Activated naive CD4-positive, alpha-beta T cell treated with anti-CD3 and anti-CD28 coated beads, Interleukin-2, amount 10 ng/mL, durations not matched to agents 7 days and 5 days (primary cell): ENCODE measurements at regions not wholly inside any gene's neighbourhood (a gene's known extent, or its start where the extent isn't known, plus 50 kb on each side); places are given as distances from the start of the nearest gene placed in this dataset.

ENCODE experiments used
- CTCF ChIA-PET: fragments of 350-600 bp; sonication (Branson Sonifier 250); formaldehyde crosslinking; loops from one replicate; lab custom pipeline; 2021; ENCODE audit warnings: antibody characterized with exemption; lab: Charles Lee
- DNase-seq: peaks from one replicate; pipeline ENCODE4 v3.0.0-alpha.2; 2020
- H3K27ac Mint-ChIP-seq: one replicate; pipeline ENCODE4 v1.8.0; 2021; ENCODE audit warnings: mild to moderate bottlenecking, moderate library complexity, mixed read lengths
- H3K27me3 Mint-ChIP-seq: one replicate; pipeline ENCODE4 v1.8.0; 2021; ENCODE audit warnings: mild to moderate bottlenecking, mixed read lengths
- H3K36me3 Mint-ChIP-seq: one replicate; pipeline ENCODE4 v1.8.0; 2021; ENCODE audit warnings: mixed read lengths
- H3K4me1 Mint-ChIP-seq: one replicate; pipeline ENCODE4 v1.8.0; 2021; ENCODE audit warnings: mixed read lengths
- H3K4me3 Mint-ChIP-seq: one replicate; pipeline ENCODE4 v1.8.0; 2021; ENCODE audit warnings: mild to moderate bottlenecking, moderate library complexity, mixed read lengths
- H3K9me3 Mint-ChIP-seq: one replicate; pipeline ENCODE4 v1.8.0; 2021; ENCODE audit warnings: mixed read lengths

DNA sequence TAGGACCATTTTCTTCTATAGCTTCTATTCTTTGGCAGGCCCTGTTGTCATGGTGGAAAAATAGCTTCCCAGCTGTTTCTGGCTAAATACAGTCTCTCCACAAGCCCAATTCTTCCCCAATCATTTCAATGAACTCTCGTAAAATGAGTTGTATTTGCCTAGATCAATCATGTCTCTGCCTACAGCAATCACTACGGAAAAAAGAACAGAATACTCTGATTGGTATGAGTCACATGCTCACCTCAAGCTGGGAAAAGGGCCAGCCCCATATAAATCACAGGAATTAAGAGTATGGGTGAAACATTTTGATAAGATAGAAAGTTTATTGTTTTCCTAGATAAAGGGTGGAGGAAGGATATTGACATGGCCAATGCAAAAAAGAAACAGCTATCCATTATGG, 711.4 kb downstream of the EFNA5 start:
- no peak for DNase-seq
- Mint-ChIP-seq H3K36me3 (no peaks in the 10 kb centered on the region), H3K4me1 (no peaks in the 10 kb centered on the region), H3K27ac (no peak overlapping the region), H3K9me3 (peaks cover 4% of the 10 kb centered on the region), H3K4me3 (no peak overlapping the region), H3K27me3 (no peaks in the 10 kb centered on the region)
- CTCF ChIA-PET, result no interaction called here

DNA sequence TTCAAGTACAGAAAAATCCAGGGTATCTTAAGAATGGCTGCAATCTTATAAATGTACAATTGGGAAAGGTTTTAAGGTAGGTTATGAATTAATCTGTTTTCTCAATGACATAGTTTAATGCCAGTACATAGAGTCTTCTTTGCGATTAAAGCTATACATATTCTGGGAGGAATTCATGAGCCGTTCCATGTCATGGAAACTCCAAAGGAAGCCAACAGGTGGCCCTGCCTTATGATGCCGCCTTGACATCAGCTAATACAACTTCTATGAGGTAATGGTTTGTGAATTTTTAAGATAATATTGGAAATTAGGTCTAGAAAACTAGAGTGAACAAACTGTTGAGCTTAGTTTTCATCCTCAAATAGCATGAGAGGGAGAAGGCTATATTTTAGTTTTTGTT, 713.4 kb downstream of the EFNA5 start:
- Mint-ChIP-seq H3K4me1 (no peaks in the 10 kb centered on the region), H3K27ac (no peak overlapping the region), H3K4me3 (no peak overlapping the region), H3K36me3 (no peaks in the 10 kb centered on the region), H3K27me3 (no peaks in the 10 kb centered on the region), H3K9me3 (peaks cover 4% of the 10 kb centered on the region)
- no peak for DNase-seq
- CTCF ChIA-PET, result no interaction called here

DNA sequence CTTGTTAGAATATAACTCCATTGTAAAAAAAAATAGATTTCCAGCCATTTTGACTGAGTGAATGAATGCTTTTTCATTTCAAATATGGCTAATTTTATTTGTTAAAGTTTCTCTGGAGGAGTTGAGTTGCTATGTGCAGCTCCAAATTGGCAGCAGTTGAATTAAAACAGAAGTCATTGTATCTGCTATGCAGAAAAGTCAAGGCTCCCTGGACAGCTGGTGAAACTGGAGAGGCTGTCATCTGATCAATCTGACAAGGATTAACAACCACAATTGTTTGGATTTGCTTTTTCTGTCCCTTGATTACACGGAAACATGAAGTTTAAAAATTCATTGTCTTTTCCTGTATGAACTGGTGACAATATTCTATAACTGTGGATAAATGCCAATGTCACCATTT, 713.9 kb downstream of the EFNA5 start:
- no peak for DNase-seq
- H3K9me3 Mint-ChIP-seq, result peaks cover under 1% of the 10 kb centered on the region
- no peaks in the 10 kb centered on the region for H3K27me3 Mint-ChIP-seq
- CTCF ChIA-PET, result no interaction called here
- H3K4me1 Mint-ChIP-seq, result no peaks in the 10 kb centered on the region
- no peak overlapping the region for H3K4me3 Mint-ChIP-seq
- H3K27ac Mint-ChIP-seq, result no peak overlapping the region
- no peaks in the 10 kb centered on the region for H3K36me3 Mint-ChIP-seq

DNA sequence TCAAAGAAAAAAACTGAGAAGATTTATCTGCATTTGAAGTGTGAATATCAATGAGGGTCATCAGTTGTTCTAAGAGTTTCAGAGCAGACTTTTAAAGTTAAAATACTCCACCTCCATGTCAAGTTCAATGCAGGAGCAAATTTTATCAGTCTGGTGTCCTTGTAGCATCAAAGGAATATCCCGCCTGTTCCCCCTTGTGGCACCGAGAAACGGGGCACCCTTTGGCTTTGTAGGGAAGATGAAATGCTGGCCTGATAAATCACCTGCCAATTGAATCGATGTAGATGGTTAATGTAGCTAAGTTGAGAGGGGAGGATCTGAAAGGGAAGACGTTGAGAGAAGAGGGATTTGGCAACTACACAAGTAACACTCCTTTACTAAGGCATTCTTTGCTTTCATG, 714.5 kb downstream of the EFNA5 start:
- no peaks in the 10 kb centered on the region for H3K27me3 Mint-ChIP-seq
- H3K4me1 Mint-ChIP-seq, result no peaks in the 10 kb centered on the region
- no peak for DNase-seq
- no peaks in the 10 kb centered on the region for H3K36me3 Mint-ChIP-seq
- no peak overlapping the region for H3K27ac Mint-ChIP-seq
- H3K9me3 Mint-ChIP-seq, result no peaks in the 10 kb centered on the region
- H3K4me3 Mint-ChIP-seq, result no peak overlapping the region
- CTCF ChIA-PET, result no interaction called here

DNA sequence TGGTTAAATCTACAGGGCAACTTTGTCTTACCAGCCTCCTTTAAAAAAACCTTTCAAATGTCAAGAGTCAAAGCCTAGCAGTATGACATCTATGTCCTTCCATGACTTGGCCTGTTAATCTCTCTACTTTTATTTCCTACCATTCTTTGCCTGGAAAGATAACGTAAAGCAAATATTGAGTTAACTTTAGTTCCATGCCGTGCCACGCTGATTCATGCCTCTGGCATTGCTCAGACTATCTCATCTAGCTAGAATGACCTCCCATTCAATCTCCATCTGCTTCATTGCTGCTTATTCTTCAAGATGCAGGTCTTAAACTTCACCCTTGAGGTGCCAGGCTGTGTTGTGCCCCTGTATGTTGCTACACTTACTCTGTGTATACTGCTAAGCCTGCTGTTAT, 729.8 kb downstream of the EFNA5 start:
- Mint-ChIP-seq H3K27ac (no peak overlapping the region), H3K4me1 (no peaks in the 10 kb centered on the region), H3K36me3 (no peaks in the 10 kb centered on the region), H3K27me3 (no peaks in the 10 kb centered on the region), H3K9me3 (peaks cover 6% of the 10 kb centered on the region), H3K4me3 (no peak overlapping the region)
- no peak for DNase-seq
- CTCF ChIA-PET, result no interaction called here

DNA sequence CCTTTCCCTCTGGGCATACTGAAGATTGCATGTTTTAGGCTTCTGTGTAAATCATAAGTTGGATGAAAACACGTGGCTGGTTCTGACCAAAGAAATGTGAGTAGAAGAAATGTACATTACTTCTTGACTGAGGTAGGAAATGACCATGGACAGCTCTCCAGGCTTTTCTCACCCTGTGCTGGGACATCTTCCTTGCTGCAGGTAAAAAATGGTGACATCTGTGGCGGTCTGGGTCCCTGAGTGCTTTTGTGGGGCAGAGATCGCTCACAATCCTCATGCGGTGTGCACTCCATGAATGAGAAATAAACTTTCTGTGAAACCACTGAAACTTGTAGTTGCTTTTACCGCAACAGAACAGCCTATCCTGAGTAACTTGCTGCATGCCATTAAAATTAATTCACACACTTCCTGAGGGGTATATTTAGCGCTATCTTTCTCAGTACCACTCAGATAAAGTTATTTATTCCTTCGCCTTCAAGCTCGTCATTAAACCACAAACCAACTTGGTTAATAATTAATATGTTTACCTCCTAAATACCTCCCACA, 730.4 kb downstream of the EFNA5 start:
- DNase-seq, result no peak

DNA sequence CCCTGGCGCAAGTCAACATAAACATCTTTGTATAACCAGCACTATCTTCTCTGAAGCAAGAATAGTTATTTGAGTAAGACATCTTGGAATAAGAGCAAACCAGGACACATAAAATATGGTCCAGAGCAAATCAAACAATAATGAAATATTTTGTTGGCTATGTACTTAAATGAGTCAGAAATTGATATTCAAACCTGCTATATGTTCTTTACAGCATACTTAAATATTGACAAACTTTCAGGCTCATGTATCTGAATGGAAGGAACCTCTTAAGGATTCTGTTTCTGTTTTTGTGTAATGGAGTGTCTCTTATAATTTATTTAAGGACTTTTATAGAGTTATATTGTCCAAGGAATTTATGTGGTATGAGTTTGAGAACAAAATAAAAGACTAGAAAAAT, 747.3 kb downstream of the EFNA5 start:
- CTCF ChIA-PET, result no interaction called here
- H3K27ac Mint-ChIP-seq, result no peak overlapping the region
- peaks cover 3% of the 10 kb centered on the region for H3K9me3 Mint-ChIP-seq
- no peak overlapping the region for H3K4me3 Mint-ChIP-seq
- H3K4me1 Mint-ChIP-seq, result no peaks in the 10 kb centered on the region
- no peak for DNase-seq
- H3K36me3 Mint-ChIP-seq, result no peaks in the 10 kb centered on the region
- H3K27me3 Mint-ChIP-seq, result no peaks in the 10 kb centered on the region

More for the DNA sequence above, 730.4 kb downstream of the EFNA5 start:
- no peak overlapping the region for H3K4me3 Mint-ChIP-seq
- H3K27ac Mint-ChIP-seq, result no peak overlapping the region
- H3K27me3 Mint-ChIP-seq, result no peaks in the 10 kb centered on the region
- H3K4me1 Mint-ChIP-seq, result no peaks in the 10 kb centered on the region
- peaks cover 6% of the 10 kb centered on the region for H3K9me3 Mint-ChIP-seq
- H3K36me3 Mint-ChIP-seq, result no peaks in the 10 kb centered on the region
- CTCF ChIA-PET, result no interaction called here

DNA sequence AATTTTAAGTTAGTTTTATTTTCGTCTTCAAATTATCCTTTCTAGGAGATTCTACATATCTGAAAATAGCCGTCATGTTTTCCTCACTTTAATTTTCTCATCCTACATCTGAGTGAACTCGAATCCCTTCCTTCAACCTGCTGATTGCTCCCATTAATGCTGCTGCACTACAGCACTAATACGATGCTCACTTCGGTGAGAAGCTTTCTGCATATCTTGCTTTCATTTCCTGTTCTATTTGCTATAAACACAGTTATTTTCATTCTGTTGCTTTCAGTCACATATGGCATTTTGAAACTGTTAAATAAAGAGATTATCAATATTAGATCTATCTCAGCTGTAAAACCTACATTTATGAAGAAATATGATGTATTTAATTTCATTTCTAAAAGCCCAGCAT, 749.2 kb downstream of the EFNA5 start:
- Mint-ChIP-seq H3K4me1 (no peaks in the 10 kb centered on the region), H3K4me3 (no peak overlapping the region), H3K36me3 (no peaks in the 10 kb centered on the region), H3K27me3 (no peaks in the 10 kb centered on the region), H3K27ac (no peak overlapping the region), H3K9me3 (no peaks in the 10 kb centered on the region)
- CTCF ChIA-PET, result no interaction called here
- DNase-seq, result no peak

DNA sequence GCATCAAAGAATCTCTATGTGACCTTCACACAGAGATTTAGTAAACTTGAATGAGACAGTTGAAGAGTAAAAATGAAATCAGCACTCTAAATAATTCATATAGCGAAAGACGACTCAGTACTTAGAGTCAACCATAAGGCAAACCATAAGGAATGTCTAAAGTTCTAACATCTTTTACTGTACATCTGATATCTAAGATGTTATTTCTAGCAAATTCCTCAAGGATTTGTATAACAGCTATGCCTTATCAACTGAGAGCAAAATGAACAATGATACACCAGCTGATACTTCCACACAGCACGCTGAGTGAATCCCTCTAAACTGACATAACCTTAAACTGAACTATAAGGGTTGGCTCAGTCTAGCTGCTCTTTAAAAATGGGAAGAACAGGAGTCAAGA, 760.3 kb downstream of the EFNA5 start:
- Mint-ChIP-seq H3K9me3 (peaks cover 6% of the 10 kb centered on the region), H3K4me3 (no peak overlapping the region), H3K27me3 (no peaks in the 10 kb centered on the region), H3K4me1 (no peaks in the 10 kb centered on the region), H3K27ac (no peak overlapping the region), H3K36me3 (no peaks in the 10 kb centered on the region)
- CTCF ChIA-PET, result no interaction called here
- no peak for DNase-seq

DNA sequence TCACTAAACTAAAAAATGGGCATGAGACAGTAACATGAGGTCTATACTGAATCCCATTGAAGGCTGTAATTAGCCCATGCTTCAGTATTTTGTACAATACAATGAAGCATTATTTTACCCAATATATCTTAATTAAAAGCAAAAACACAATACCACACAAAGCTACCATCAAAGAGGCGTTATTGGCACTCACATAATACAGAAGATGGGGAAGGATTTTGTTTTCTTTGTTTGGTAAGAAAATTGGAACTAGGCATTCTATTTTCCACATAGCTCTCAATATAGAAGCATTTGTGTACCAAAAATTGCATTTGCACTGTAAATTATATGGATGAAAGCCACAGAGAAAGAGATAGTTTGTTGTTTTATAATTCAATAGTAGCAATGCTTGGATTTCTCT, 761.0 kb downstream of the EFNA5 start:
- H3K4me3 Mint-ChIP-seq, result no peak overlapping the region

DNA sequence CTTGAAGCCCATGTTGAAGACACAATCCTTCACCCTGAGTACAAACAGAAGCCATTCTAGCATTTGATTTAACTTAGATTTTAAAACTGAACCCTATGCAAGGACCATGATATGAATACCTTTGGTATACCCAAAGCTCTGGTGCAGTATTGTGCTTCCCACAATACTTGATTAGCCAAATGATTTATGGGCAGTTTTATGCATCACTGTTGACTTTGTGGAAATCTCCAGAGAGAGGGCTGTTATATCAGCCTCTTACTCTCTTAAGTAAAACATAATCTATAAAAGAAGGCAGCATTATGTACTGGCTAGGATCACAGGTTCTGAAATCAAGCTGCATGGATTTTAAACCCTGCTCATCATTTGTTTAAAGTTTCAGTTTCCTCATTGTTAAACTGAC, 762.8 kb downstream of the EFNA5 start:
- no peaks in the 10 kb centered on the region for H3K36me3 Mint-ChIP-seq
- H3K4me1 Mint-ChIP-seq, result no peaks in the 10 kb centered on the region
- H3K9me3 Mint-ChIP-seq, result peaks cover 2% of the 10 kb centered on the region
- H3K27ac Mint-ChIP-seq, result no peak overlapping the region
- H3K27me3 Mint-ChIP-seq, result no peaks in the 10 kb centered on the region
- no peak overlapping the region for H3K4me3 Mint-ChIP-seq
- CTCF ChIA-PET, result no interaction called here
- DNase-seq, result no peak

More for the DNA sequence above, 761.0 kb downstream of the EFNA5 start:
- CTCF ChIA-PET, result no interaction called here
- no peaks in the 10 kb centered on the region for H3K27me3 Mint-ChIP-seq
- no peaks in the 10 kb centered on the region for H3K36me3 Mint-ChIP-seq
- no peaks in the 10 kb centered on the region for H3K4me1 Mint-ChIP-seq
- no peak overlapping the region for H3K27ac Mint-ChIP-seq
- peaks cover 7% of the 10 kb centered on the region for H3K9me3 Mint-ChIP-seq
- no peak for DNase-seq

DNA sequence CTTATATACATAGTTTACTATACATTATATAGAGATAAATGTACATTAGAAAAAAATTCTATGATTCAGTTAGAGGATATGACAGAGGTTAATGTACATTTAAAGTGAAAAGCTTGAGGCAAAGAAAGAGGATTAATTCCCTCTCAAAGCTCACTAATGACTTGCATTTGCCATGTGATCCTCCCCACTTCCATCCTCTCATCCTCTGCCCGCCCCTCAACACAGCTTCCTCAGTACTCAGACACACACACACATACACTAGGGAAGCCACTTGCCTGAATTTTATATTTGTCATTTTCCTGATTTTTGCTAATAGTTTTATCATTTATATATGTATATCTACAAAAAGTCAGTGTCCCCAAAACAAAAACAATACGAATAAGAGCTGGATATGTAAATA, 764.5 kb downstream of the EFNA5 start:
- no peak overlapping the region for H3K4me3 Mint-ChIP-seq
- H3K27me3 Mint-ChIP-seq, result no peaks in the 10 kb centered on the region
- no peaks in the 10 kb centered on the region for H3K36me3 Mint-ChIP-seq
- no peak for DNase-seq
- H3K9me3 Mint-ChIP-seq, result peaks cover 2% of the 10 kb centered on the region
- no peak overlapping the region for H3K27ac Mint-ChIP-seq
- no peaks in the 10 kb centered on the region for H3K4me1 Mint-ChIP-seq
- CTCF ChIA-PET, result no interaction called here

DNA sequence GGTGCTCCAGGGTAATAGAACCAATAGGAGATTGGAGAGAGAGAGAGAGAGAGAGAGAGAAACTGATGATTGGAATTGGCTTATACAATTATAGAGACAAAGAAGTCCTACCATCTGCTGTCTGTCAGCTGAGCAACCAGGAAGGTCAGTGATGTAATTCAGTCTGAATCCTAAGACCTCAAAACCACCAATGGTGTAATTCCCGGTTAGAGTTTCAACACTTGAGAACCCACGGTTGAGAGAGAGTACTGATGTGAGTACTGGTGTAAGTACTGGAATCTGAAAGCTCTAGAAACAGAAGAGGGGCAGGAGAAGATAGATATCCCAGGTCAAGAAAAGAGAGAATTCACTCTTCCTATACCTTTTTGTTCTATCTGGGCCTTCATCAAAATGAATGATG, 775.8 kb downstream of the EFNA5 start:
- Mint-ChIP-seq H3K36me3 (no peaks in the 10 kb centered on the region), H3K4me1 (no peaks in the 10 kb centered on the region), H3K4me3 (no peak overlapping the region), H3K27ac (no peak overlapping the region), H3K9me3 (no peaks in the 10 kb centered on the region), H3K27me3 (no peaks in the 10 kb centered on the region)
- DNase-seq, result no peak
- CTCF ChIA-PET, result no interaction called here

DNA sequence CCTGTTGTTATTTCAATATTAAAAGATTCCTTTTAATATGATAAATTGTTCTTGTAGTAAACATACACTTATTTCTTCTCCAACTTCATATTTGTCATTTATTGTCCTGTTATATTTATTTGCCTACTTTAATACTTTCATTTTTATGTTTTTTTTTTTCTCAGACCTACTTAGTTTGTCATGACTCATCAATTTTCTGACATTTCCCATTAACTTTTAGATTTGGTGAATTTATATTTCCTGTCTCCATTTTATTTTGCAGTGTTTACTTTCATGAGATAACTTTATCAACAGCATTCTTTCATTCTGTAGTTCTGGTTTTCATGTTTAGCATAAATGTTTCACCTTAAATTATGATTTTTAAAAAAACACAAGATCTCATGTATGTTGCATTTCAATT, 788.7 kb downstream of the EFNA5 start:
- CTCF ChIA-PET, result no interaction called here
- H3K9me3 Mint-ChIP-seq, result no peaks in the 10 kb centered on the region
- H3K4me3 Mint-ChIP-seq, result no peak overlapping the region
- no peak overlapping the region for H3K27ac Mint-ChIP-seq
- no peaks in the 10 kb centered on the region for H3K36me3 Mint-ChIP-seq
- DNase-seq, result no peak
- no peaks in the 10 kb centered on the region for H3K4me1 Mint-ChIP-seq
- no peaks in the 10 kb centered on the region for H3K27me3 Mint-ChIP-seq

DNA sequence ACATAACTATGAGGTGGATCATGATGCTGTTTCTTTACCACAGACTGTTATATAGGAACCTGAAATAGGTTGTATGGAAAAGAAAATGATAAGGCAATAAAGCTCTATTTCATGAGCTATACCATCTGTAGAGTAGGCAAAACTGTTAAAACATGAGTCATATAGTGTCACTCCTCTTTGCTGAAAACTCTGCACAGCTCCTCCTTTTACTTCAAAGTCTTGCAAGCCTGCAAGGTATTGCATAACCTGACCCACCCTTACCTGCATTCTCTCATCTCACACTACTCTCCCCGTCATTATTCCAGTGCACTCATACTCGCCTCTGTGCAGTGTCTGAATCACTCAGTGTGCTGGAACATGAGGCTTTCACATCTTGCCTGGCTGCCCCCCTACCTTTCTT, 790.1 kb downstream of the EFNA5 start:
- peaks cover 5% of the 10 kb centered on the region for H3K9me3 Mint-ChIP-seq
- H3K4me1 Mint-ChIP-seq, result no peaks in the 10 kb centered on the region
- no peaks in the 10 kb centered on the region for H3K36me3 Mint-ChIP-seq
- no peaks in the 10 kb centered on the region for H3K27me3 Mint-ChIP-seq
- DNase-seq, result no peak
- H3K27ac Mint-ChIP-seq, result no peak overlapping the region
- CTCF ChIA-PET, result no interaction called here
- H3K4me3 Mint-ChIP-seq, result no peak overlapping the region

DNA sequence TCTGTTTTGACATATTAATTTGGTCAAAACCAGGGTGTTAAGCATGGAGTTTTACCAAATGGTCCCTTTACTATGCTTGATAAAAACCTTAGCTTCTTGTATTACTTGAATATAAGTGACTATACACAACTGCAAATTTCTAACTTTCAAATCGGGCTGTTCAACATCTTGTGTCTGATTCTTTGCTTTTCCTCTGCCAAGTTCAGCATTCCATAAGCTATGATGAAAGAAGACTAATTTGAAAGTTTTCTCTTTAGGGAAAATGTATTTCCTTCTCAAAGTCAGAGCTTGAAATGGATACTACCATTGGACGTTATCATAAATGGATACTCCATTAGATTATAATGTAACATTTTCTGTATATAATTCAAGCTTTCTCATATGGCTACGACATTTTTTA, 792.9 kb downstream of the EFNA5 start:
- Mint-ChIP-seq H3K27me3 (no peaks in the 10 kb centered on the region), H3K4me3 (no peak overlapping the region), H3K36me3 (no peaks in the 10 kb centered on the region), H3K9me3 (peaks cover 10% of the 10 kb centered on the region), H3K4me1 (no peaks in the 10 kb centered on the region), H3K27ac (no peak overlapping the region)
- DNase-seq, result no peak
- CTCF ChIA-PET, result no interaction called here
